Gastroesophageal sphincter (tissue), 4 donors: ENCODE measurements at regions not wholly inside any gene's neighbourhood (a gene's known extent, or its start where the extent isn't known, plus 50 kb on each side); places are given as distances from the start of the nearest gene placed in this dataset.

ENCODE experiments used
- ATAC-seq: fragments of 150-250 bp; one replicate; pipeline ENCODE4 v1.9.1; 2016; ENCODE audit warnings: mild to moderate bottlenecking, moderate library complexity
- H3K27ac ChIP-seq, 4 donors: fragments of 200-600 bp; sonication (generic) in 3 of 4; 1 replicate in 3 of 4; 2 replicates in 1 of 4; pipeline ENCODE4 v1.5.1; 2016 to 2019
- H3K27me3 ChIP-seq: fragments of 200-600 bp; sonication (generic); one replicate; pipeline ENCODE4 v1.5.1; 2019
- H3K36me3 ChIP-seq, 2 donors: fragments of 200-600 bp; sonication (generic); one replicate each; pipeline ENCODE4 v1.5.1; 2019; ENCODE audit warnings: control low read depth in 1 of 2
- H3K4me1 ChIP-seq, 3 donors: fragments of 200-600 bp; sonication (generic); 1 replicate in 2 of 3; 2 replicates in 1 of 3; pipeline ENCODE4 v1.5.1; 2016 to 2019; ENCODE audit warnings: control low read depth in 2 of 3
- H3K4me3 ChIP-seq, 2 donors: fragments of 200-600 bp; sonication (generic); one replicate each; pipeline ENCODE4 v1.5.1; 2019; ENCODE audit warnings: mild to moderate bottlenecking in 1 of 2, moderate library complexity in 1 of 2
- H3K9me3 ChIP-seq, 3 donors: fragments of 200-600 bp; sonication (generic); one replicate each; pipeline ENCODE4 v1.5.1; 2017 to 2019; ENCODE audit warnings: control low read depth in 2 of 3
- EP300 ChIP-seq: sonication (generic); formaldehyde crosslinking; IDR thresholded peaks from one replicate; pipeline ENCODE4 v1.6.1; 2017; ENCODE audit warnings: antibody characterized with exemption, mild to moderate bottlenecking
- POLR2A ChIP-seq, 2 donors: fragments of 450-650 bp; IDR thresholded peaks; one replicate each; pipeline ENCODE4 v1.6.1; 2017; ENCODE audit warnings: antibody characterized with exemption in 2 of 2, mild to moderate bottlenecking in 2 of 2, moderate library complexity in 1 of 2
- POLR2AphosphoS5 ChIP-seq: sonication (generic); formaldehyde crosslinking; IDR thresholded peaks from one replicate; pipeline ENCODE4 v1.6.1; 2017; ENCODE audit warnings: antibody characterized with exemption
- WGBS, 2 donors: methylation state at CpG; one replicate each; pipeline ENCODE4 v1.1.5; 2018; ENCODE audit warnings: low coverage in 1 of 2; 5-methylcytosine and 5-hydroxymethylcytosine counted together
- TF ChIP-seq, protein P1 (sequence below), 4 experiments: fragments of 200-600 bp in 2 of 4; fragments of 450-650 bp in 2 of 4; sonication (generic) in 1 of 4; IDR thresholded peaks; one replicate each; pipeline ENCODE4 v1.5.1; 2017 to 2019; ENCODE audit warnings: antibody characterized with exemption in 4 of 4, mild to moderate bottlenecking in 2 of 4, moderate library complexity in 2 of 4

DNA sequence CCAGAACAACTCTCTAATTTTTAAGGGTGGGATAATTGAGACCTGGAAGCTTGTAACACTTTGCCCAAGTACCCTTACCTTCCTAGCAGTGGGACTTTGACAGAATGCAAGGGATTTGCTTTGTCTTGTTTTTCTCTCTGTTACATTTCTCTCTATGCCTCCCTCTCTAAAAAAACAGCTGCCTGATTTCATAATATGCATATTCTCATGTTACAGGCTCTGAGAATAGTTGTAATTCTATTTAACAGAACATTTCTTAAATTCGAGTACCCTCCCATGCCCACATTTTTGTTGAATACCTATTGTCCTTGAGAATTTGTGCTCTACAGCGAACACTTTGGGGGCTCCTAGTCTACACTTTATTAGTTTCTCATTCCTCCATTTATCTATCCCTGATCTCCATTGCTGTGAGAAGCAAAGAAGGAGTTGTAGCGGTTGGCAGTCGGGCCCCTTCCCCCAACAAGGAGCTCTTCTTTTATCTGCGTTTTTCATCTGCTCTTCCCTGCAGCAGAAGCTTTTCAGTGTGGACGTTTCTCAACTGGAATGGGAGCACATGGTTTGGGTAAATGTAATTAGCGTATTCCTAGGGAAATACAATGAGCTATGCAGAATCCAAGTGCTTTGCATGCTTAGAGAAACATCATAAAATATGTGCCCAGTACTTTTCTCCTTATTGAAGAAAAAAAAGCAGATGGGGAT is 117.7 kb upstream of the CCDC90B start:
- 56 to 72% methylated on average over 5 to 7 of the region's 7 CpGs for WGBS, 2 donors
- H3K4me1 ChIP-seq, result no peaks in the 10 kb centered on the region
- H3K36me3 ChIP-seq, result no peaks in the 10 kb centered on the region
- TF ChIP-seq POLR2AphosphoS5 (no peak), POLR2A (IDR thresholded peaks at IDR 0.05) (no peak), EP300 (no peak)
- TF ChIP-seq, protein P1, sequence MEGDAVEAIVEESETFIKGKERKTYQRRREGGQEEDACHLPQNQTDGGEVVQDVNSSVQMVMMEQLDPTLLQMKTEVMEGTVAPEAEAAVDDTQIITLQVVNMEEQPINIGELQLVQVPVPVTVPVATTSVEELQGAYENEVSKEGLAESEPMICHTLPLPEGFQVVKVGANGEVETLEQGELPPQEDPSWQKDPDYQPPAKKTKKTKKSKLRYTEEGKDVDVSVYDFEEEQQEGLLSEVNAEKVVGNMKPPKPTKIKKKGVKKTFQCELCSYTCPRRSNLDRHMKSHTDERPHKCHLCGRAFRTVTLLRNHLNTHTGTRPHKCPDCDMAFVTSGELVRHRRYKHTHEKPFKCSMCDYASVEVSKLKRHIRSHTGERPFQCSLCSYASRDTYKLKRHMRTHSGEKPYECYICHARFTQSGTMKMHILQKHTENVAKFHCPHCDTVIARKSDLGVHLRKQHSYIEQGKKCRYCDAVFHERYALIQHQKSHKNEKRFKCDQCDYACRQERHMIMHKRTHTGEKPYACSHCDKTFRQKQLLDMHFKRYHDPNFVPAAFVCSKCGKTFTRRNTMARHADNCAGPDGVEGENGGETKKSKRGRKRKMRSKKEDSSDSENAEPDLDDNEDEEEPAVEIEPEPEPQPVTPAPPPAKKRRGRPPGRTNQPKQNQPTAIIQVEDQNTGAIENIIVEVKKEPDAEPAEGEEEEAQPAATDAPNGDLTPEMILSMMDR (IDR thresholded peaks at IDR 0.05), result no peak
- ATAC-seq, result no peak
- no peak overlapping the region for H3K4me3 ChIP-seq
- H3K27me3 ChIP-seq, result no peaks in the 10 kb centered on the region
- H3K9me3 ChIP-seq, result peaks cover 0 to 4% (median 0%) of the 10 kb centered on the region in 3 donors
- H3K27ac ChIP-seq, result no peak overlapping the region

GRCh38 chr11:83401506-83402225 is 115.5 kb upstream of the CCDC90B start:
- 70% methylated on average over 1 of the region's 1 CpG; no CpG with 5 or more reads in 1 of the 2 donors for WGBS, 2 donors
- Histone ChIP-seq H3K4me3 (no peak overlapping the region), H3K27me3 (no peaks in the 10 kb centered on the region), H3K9me3 (peaks cover 0 to 4% (median 0%) of the 10 kb centered on the region in 3 donors), H3K27ac (no peak overlapping the region), H3K4me1 (no peaks in the 10 kb centered on the region), H3K36me3 (no peaks in the 10 kb centered on the region)
- ATAC-seq, result no peak
- TF ChIP-seq POLR2A (IDR thresholded peaks at IDR 0.05), result no peak
- TF ChIP-seq POLR2AphosphoS5, result no peak
- no peak for TF ChIP-seq EP300
- TF ChIP-seq, protein P1 (IDR thresholded peaks at IDR 0.05), result no peak

GRCh38 chr11:83394331-83394730 is 108.2 kb upstream of the CCDC90B start:
- Histone ChIP-seq H3K27me3 (no peaks in the 10 kb centered on the region), H3K9me3 (peaks cover 0 to 17% (median 0%) of the 10 kb centered on the region in 3 donors), H3K27ac (no peak overlapping the region), H3K4me3 (no peak overlapping the region), H3K4me1 (no peaks in the 10 kb centered on the region), H3K36me3 (no peaks in the 10 kb centered on the region)
- TF ChIP-seq, protein P1 (IDR thresholded peaks at IDR 0.05), result no peak
- no peak for TF ChIP-seq POLR2AphosphoS5
- TF ChIP-seq POLR2A (IDR thresholded peaks at IDR 0.05), result no peak
- TF ChIP-seq EP300, result no peak
- 78 to 79% methylated on average over 1 of the region's 1 CpG for WGBS, 2 donors
- no peak for ATAC-seq

- Histone ChIP-seq H3K4me3 (no peak overlapping the region), H3K36me3 (no peaks in the 10 kb centered on the region), H3K27me3 (no peaks in the 10 kb centered on the region), H3K9me3 (peaks cover 0 to 23% (median 0%) of the 10 kb centered on the region in 3 donors), H3K27ac (no peak overlapping the region), H3K4me1 (no peaks in the 10 kb centered on the region)
- TF ChIP-seq, protein P1 (IDR thresholded peaks at IDR 0.05), result no peak
- TF ChIP-seq POLR2A (IDR thresholded peaks at IDR 0.05) (no peak), POLR2AphosphoS5 (no peak), EP300 (no peak)
- ATAC-seq, result no peak
- WGBS, 2 donors, result 77% methylated on average over 1 of the region's 1 CpG; no CpG with 5 or more reads in 1 of the 2 donors
These were observed 106.4 kb upstream of the CCDC90B start for GRCh38 chr11:83392556-83392955.
